ENCODE measurements at regions not wholly inside any gene's neighbourhood (a gene's known extent, or its start where the extent isn't known, plus 50 kb on each side); places are given as distances from the start of the nearest gene placed in this dataset.

DNA sequence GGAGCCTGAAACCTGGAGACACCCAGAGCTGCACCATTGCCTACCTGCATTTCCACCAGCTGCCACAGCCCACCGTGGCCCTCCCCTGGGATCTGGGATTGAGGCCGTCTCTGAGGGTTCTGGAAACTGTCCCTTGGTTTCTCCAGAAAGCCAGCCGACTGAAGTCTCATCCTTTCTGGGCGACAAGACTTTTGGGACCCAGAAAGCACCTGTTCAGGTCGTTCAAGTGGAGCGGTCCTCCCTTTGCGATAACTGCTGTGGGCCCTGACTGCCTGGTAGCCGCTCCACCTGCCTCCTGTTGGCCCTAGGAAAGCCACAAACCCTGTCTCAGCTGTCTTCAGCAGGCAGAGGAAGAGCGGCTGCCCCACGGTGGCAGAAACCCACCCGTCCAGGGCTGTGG lies 346.0 kb upstream of the MKI67 start:
- Histone ChIP-seq H3K79me2 (replicated peaks; ENCODE audit: insufficient read depth, low read length) (no peaks in the 10 kb centered on the region), H3K4me3 (ENCODE audit: low read length) (no peak overlapping the region), H2AFZ (ENCODE audit: low read depth, low read length) (no peak overlapping the region), H3K4me2 (ENCODE audit: low read length) (no peak overlapping the region), H3K9ac (ENCODE audit: low read length) (no peak overlapping the region), H3K36me3 (ENCODE audit: insufficient read depth, low read length) (no peaks in the 10 kb centered on the region), H3K27me3 (ENCODE audit: insufficient read depth, low read depth, low read length) (no peaks in the 10 kb centered on the region), H3K27ac (ENCODE audit: low read length) (no peak overlapping the region), H3F3A (ENCODE audit: insufficient read depth, low read length, poor library complexity, severe bottlenecking) (no peaks in the 10 kb centered on the region), H3K9me3 (ENCODE audit: low read length) (no peaks in the 10 kb centered on the region), H3K9me2 (ENCODE audit: insufficient read depth, low read length) (no peaks in the 10 kb centered on the region), H4K20me1 (ENCODE audit: insufficient read depth) (no peaks in the 10 kb centered on the region)
- TF ChIP-seq POLR2AphosphoS5 (IDR thresholded peaks at IDR 0.05) (no peak), SMC3 (conservative IDR thresholded peaks at IDR 0.05; ENCODE audit: poor library complexity) (no peak), EZH2 (IDR thresholded peaks at IDR 0.05; ENCODE audit: borderline replicate concordance, insufficient read depth, low read length, poor library complexity, severe bottlenecking) (no peak), MXI1 (conservative IDR thresholded peaks at IDR 0.05; ENCODE audit: poor library complexity, severe bottlenecking) (no peak), TAF1 (IDR thresholded peaks at IDR 0.05; ENCODE audit: low read depth) (no peak), REST (IDR thresholded peaks at IDR 0.05; ENCODE audit: borderline replicate concordance) (no peak), RAD21 (conservative IDR thresholded peaks at IDR 0.05) (no peak), EP300 (conservative IDR thresholded peaks at IDR 0.05; ENCODE audit: poor library complexity, severe bottlenecking) (no peak)
- TF ChIP-seq, protein P1, sequence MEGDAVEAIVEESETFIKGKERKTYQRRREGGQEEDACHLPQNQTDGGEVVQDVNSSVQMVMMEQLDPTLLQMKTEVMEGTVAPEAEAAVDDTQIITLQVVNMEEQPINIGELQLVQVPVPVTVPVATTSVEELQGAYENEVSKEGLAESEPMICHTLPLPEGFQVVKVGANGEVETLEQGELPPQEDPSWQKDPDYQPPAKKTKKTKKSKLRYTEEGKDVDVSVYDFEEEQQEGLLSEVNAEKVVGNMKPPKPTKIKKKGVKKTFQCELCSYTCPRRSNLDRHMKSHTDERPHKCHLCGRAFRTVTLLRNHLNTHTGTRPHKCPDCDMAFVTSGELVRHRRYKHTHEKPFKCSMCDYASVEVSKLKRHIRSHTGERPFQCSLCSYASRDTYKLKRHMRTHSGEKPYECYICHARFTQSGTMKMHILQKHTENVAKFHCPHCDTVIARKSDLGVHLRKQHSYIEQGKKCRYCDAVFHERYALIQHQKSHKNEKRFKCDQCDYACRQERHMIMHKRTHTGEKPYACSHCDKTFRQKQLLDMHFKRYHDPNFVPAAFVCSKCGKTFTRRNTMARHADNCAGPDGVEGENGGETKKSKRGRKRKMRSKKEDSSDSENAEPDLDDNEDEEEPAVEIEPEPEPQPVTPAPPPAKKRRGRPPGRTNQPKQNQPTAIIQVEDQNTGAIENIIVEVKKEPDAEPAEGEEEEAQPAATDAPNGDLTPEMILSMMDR (IDR thresholded peaks at IDR 0.05; ENCODE audit: poor library complexity, severe bottlenecking) = no peak

GRCh38 chr10:128473396-128473795 lies 347.2 kb upstream of the MKI67 start:
- H3K36me3 ChIP-seq (ENCODE audit: insufficient read depth, low read length) = no peaks in the 10 kb centered on the region
- H3K9me2 ChIP-seq (ENCODE audit: insufficient read depth, low read length) = no peaks in the 10 kb centered on the region
- H2AFZ ChIP-seq (ENCODE audit: low read depth, low read length) = no peak overlapping the region
- no peaks in the 10 kb centered on the region for H3K9me3 ChIP-seq (ENCODE audit: low read length)
- no peak overlapping the region for H3K4me2 ChIP-seq (ENCODE audit: low read length)
- H3F3A ChIP-seq (ENCODE audit: insufficient read depth, low read length, poor library complexity, severe bottlenecking) = no peaks in the 10 kb centered on the region
- H4K20me1 ChIP-seq (ENCODE audit: insufficient read depth) = no peaks in the 10 kb centered on the region
- H3K9ac ChIP-seq (ENCODE audit: low read length) = no peak overlapping the region
- H3K27me3 ChIP-seq (ENCODE audit: insufficient read depth, low read depth, low read length) = no peaks in the 10 kb centered on the region
- no peaks in the 10 kb centered on the region for H3K79me2 ChIP-seq (replicated peaks; ENCODE audit: insufficient read depth, low read length)
- H3K4me3 ChIP-seq (ENCODE audit: low read length) = no peak overlapping the region
- H3K27ac ChIP-seq (ENCODE audit: low read length) = no peak overlapping the region
- TF ChIP-seq SMC3 (conservative IDR thresholded peaks at IDR 0.05; ENCODE audit: poor library complexity) = no peak
- no peak for TF ChIP-seq EZH2 (IDR thresholded peaks at IDR 0.05; ENCODE audit: borderline replicate concordance, insufficient read depth, low read length, poor library complexity, severe bottlenecking)
- TF ChIP-seq, protein P1 (IDR thresholded peaks at IDR 0.05; ENCODE audit: poor library complexity, severe bottlenecking) = no peak
